Activated CD4-positive, alpha-beta T cell treated with anti-CD3 and anti-CD28 coated beads, Interleukin-2, Interleukin-6, amounts not matched to agents 100 ng/mL and 50 ng/mL, durations not matched to agents 16 hours and 8 hours (primary cell): ENCODE measurements at regions not wholly inside any gene's neighbourhood (a gene's known extent, or its start where the extent isn't known, plus 50 kb on each side); places are given as distances from the start of the nearest gene placed in this dataset.
"Not testable (repeated sequence)": the region's sequence is repeated elsewhere in the genome, so short reads cannot be mapped to it uniquely, and the experiment has no call there.

ENCODE experiments used
- DNase-seq: peaks from one replicate; pipeline ENCODE4 v3.0.0-alpha.2; 2020

DNA sequence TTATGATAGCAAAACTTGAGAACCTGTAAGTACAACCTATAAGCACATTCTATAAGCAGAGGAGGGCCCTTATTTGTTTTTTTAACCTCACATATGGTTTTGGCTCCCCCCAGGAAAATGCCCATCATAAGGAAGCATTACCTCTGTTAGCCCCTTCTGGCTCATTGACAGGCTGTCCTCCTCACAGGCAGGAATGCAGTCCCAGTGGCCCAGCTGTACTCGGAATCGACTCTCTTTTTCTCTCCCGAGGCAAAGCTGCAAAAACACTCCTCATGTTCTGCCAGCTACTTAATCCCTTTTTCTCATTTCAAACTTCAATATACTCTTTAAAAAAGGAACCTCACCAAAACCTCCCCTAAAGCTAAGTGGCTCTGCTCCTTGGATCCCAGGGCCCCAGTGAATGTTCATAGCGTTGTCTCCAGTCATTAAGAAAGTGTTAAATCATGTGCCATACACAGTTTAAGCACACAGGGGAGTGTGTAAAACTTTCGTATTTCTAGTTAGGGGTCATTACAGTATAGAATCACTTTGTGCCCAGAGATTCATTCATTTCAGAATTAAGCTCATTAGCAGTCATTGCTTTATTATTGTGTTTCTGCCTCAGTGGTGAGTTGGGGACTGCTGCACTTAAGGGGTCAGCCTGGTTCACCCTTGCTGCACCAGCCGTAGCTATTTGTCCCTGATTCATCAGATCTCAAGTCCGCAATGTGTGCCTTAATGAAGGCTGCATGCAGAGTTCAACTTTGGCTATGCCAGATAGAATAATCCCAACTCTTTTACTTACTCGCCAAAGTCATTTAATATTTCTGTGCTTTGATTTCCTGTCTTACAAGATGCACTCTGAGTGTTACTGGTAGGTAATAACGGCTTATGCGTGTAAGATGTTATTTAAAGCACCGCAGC lies 57.6 kb downstream of the JRKL start:
- DNase-seq, result no peak

DNA sequence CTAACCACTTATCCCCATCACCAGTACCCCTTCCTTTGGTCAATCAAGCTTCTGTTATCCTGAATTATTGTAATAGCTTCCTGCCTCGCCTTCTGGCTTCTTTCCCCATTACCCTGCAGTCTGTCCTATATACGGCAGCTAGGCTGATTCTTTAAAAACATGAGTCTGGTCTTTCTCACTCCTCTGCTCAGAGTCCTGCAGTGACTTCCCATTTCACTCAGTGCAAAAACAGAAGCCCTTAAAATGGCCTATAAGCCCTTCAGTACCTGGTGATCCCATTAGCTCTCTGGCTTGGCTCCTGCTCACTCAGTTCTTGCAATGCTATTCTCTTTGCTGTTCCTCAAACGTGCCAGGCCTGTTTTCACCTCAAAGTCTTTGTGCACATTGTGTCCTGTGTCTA lies 58.4 kb downstream of the JRKL start:
- no peak for DNase-seq

GRCh38 chr11:96456111-96456510 lies 66.3 kb downstream of the JRKL start:
- no peak for DNase-seq

DNA sequence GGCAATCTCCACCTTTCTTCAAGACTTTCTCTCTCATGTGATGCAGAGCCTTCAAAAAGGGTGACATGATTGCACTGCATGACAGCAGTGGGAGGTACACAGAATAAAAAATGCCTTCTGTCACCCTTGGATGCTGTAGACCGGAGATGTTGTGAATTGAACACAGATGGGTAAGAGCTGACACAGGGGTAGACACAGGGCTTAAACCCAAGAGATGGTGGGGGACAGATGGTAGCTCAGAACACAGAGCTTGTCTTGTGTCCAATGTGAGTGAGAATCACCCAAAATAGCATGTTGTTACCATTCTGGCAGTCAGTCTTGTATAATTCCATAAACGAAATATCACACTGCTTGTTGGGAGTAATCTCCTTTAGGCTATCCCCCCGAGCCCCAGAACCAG lies 69.9 kb downstream of the JRKL start:
- no peak for DNase-seq

GRCh38 chr11:96461871-96462270 lies 72.1 kb downstream of the JRKL start:
- DNase-seq, result no peak

- peak; percentile 66 for DNase-seq
These were observed 75.0 kb downstream of the JRKL start for GRCh38 chr11:96464700-96465307.

- DNase-seq, result no peak
These were observed 75.7 kb downstream of the JRKL start for GRCh38 chr11:96465512-96465911.

- DNase-seq, result no peak
These were observed 76.8 kb downstream of the JRKL start for GRCh38 chr11:96466607-96467006.

DNA sequence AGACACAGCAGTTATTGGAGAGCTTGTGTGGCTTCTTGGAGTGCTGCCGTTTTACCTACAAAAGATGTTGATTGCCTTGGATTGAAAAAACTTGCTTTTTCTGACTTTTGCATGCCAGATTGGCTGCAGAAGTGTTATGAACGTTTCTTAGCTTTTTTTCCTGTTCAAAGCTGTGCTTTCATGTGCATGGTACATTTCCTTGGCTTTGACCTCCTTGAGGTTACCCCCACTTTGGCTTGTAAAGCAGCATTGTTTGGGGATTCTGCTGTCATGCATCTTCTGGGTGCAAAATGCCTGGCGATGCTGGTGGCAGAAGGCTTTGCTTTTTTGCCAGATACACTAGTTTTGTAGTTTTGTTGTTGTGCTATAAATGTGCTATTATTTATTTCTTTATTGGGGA lies 80.0 kb downstream of the JRKL start:
- DNase-seq, result no peak

- no peak for DNase-seq
These were observed 80.7 kb downstream of the JRKL start for GRCh38 chr11:96470521-96470920.

DNA sequence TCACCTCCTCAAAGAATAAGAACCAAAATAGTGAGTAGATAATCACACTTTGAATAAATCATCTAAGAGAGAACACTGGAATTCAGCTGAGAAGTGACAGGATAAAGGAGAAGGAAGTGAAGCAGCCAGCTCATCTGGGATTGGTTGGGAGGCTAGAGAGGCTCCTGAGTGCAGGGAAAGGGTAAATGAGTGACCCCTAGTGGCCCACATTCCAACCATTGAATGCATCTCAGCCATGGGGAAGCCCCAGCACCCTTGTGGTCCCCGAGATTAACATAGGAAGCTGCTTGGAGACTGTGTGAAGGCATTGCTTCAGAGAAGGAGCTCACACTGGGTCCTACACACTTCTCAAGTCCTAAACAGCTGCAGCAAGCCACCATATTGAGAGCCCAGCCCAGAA lies 82.3 kb downstream of the JRKL start:
- no peak for DNase-seq

GRCh38 chr11:96474263-96474662 lies 84.5 kb downstream of the JRKL start:
- no peak for DNase-seq

GRCh38 chr11:96481204-96481603 lies 91.4 kb downstream of the JRKL start:
- DNase-seq, result no peak

GRCh38 chr11:96481771-96482170 lies 92.0 kb downstream of the JRKL start:
- no peak for DNase-seq

DNA sequence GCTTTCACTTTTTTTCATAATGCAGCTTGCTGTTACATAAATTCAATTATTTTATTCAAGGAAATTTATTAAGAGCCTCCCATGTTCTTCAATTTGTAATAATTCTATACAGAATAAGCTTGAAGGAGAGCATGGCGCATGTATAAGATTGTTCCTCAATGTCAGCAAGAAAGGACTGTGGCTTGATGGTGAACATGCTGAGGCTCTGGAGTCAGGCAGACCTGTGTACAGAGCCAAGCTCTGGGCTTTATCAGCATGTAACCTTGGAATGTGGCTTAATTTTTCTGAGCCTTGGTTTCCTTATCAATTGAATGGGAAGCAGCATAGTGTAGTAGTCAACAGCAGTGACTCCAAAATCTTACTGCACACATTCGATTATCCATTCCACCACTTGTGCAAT lies 92.4 kb downstream of the JRKL start:
- DNase-seq, result no peak

- no peak for DNase-seq
These were observed 93.7 kb downstream of the JRKL start for GRCh38 chr11:96483374-96483955.

DNA sequence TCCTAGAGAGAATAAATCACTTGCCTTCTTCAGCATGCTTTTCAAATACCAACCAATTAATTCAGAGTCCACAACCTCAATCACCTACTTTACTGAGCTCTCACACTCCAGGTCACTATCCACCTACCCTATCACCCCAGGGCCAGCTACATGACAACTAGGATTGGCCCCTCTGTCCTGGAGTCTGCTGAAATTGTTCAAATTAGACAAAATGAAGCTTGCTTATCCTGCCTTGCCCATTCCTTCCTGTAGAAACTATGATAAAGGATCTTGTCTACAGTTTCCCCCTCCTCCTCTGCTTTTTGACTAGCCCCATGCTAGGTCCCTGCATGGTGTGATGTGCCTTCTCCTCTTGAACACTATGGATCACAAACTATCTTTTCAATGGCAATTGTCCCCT lies 94.5 kb downstream of the JRKL start:
- DNase-seq, result no peak

GRCh38 chr11:96486890-96487611 lies 97.2 kb downstream of the JRKL start:
- DNase-seq, result no peak

GRCh38 chr11:96488911-96489310 lies 99.1 kb downstream of the JRKL start:
- DNase-seq, result not testable (repeated sequence)

DNA sequence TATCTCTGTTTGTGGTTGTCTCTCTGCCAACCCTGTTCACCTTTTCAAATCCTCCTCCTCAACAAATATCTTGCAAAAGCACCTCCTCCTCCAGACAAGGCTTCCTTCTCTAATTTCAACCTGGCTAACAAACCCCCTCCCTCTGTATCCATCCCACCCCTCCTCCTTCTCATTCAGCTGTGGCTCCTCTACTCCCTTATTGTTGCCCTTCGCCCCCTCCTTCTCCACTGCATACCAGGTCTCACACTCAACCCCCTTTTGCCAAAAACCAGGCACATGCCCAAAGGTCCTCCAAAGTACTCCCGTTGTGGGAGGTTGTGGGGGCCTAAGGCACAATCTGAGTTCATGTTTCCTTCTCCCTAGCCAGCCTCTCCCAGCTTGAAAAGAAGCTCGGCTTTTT lies 110.6 kb downstream of the JRKL start:
- DNase-seq, result no peak

DNA sequence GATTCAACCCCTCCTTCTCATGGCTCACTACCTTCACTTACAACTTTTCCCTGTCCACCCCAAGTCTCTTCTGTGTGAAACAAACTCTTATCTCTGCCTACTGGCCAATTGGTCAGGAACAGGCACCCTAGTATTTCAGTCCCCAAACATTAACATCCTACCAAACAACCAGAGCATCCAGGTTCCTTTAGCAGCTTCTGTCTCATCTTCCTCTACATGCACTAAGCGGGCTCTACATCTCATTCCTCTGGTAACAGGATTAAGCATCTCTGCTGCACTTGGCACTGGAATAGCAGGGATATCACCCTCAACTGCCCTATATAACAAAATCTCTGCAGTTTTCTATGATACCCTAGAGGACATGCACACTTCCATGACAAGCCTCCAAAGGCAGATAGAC lies 116.2 kb downstream of the JRKL start:
- no peak for DNase-seq

DNA sequence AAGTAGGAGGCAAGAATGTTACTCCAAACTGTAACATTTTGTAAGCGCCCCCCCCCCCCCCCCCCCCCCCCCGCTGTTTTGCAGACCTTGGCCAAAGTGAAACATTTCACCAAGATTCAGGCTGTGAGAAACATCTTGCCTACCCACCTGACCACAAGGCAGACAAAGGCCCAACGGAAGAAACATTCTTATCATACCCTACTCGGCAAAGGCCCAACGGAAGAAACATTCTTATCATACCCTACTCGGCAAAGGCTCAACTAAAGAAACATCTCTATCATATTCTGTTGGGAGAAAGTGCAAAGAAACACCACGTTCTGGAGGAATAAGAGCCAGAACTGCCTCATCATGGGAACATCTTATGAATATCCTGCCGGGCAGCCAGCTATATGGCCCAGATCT lies 117.1 kb downstream of the JRKL start:
- no peak for DNase-seq

DNA sequence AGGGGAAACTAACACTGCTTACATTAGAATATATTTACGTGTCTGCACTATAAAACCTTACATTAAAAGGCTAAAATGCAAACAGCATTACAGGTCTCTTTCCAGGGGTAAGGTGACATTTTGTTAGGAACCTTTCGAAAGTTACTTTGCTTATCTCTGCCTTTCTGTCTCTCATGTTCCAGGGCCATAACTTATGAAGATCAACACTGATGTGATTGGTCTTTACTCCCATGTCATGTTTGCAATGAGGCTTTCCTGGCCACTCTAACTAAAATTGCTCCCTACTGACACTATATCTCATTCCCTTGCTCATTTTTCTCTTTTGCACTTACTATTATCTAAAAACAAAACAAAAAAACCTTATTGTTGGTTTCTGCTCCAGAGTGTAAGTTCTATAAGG lies 119.0 kb downstream of the JRKL start:
- no peak for DNase-seq

DNA sequence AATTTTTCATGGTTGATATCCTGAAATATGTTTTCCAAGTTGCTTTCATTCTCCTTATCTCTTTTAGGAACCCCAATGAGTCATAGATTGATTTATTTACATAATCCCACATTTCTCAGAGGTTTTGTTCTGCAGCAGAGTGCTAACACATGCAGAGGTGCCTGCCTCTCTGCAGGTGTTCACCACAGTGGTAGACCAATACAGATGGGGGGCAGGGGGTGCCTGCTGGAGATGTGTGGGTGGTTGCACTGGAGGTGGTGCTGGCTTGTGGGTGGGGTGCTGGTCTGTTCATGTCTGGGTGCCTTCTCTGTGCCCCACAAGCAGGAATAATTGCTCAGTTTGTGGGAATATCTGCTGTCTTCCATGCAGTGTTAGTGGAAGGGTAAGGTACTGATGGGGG lies 131.1 kb downstream of the JRKL start:
- DNase-seq, result no peak
